H9 (cell line): ENCODE measurements at regions not wholly inside any gene's neighbourhood (a gene's known extent, or its start where the extent isn't known, plus 50 kb on each side); places are given as distances from the start of the nearest gene placed in this dataset.

Experiments
- DNase-seq: peaks from one replicate; pipeline ENCODE4 v3.0.0-alpha.2; 2017
- H2AFZ ChIP-seq: one replicate; pipeline ENCODE4 v1.6.1; 2013; ENCODE audit warnings: mild to moderate bottlenecking, low read length, control low read depth, moderate library complexity
- H2AK5ac ChIP-seq: 2 replicates; pipeline ENCODE4 v1.6.1; 2013; ENCODE audit warnings: low read length, control low read depth, mixed read lengths; ENCODE audit not compliant: insufficient read length
- H2BK120ac ChIP-seq: one replicate; pipeline ENCODE4 v1.6.1; 2013; ENCODE audit warnings: low read depth, mild to moderate bottlenecking, low read length, control low read depth, inconsistent platforms; ENCODE audit not compliant: poor library complexity, severe bottlenecking
- H2BK12ac ChIP-seq: 2 replicates; pipeline ENCODE4 v1.6.1; 2013; ENCODE audit warnings: low read length, control low read depth, mixed read lengths, low read depth; ENCODE audit not compliant: insufficient read length
- H2BK15ac ChIP-seq: 2 replicates; pipeline ENCODE4 v1.6.1; 2013; ENCODE audit warnings: low read depth, low read length, control low read depth
- H2BK20ac ChIP-seq: one replicate; pipeline ENCODE4 v1.6.1; 2013; ENCODE audit warnings: low read depth, mild to moderate bottlenecking, low read length, control low read depth, inconsistent platforms; ENCODE audit not compliant: poor library complexity, severe bottlenecking
- H2BK5ac ChIP-seq: 2 replicates; pipeline ENCODE4 v1.6.1; 2013; ENCODE audit warnings: low read length, control low read depth, mixed read lengths; ENCODE audit not compliant: insufficient read length
- H3K14ac ChIP-seq: 2 replicates; pipeline ENCODE4 v1.6.1; 2013; ENCODE audit warnings: low read length, control low read depth; ENCODE audit not compliant: insufficient read depth
- H3K18ac ChIP-seq: 2 replicates; pipeline ENCODE4 v1.6.1; 2013; ENCODE audit warnings: low read depth, mild to moderate bottlenecking, mixed read lengths, low read length, control low read depth; ENCODE audit not compliant: insufficient read length
- H3K23ac ChIP-seq: 2 replicates; pipeline ENCODE4 v1.6.1; 2013; ENCODE audit warnings: low read length, control low read depth, mixed read lengths, low read depth; ENCODE audit not compliant: insufficient read length
- H3K23me2 ChIP-seq: 2 replicates; pipeline ENCODE4 v1.6.1; 2013; ENCODE audit warnings: low read depth, mild to moderate bottlenecking, mixed read lengths, low read length, control low read depth; ENCODE audit not compliant: insufficient read length, poor library complexity, severe bottlenecking
- H3K27ac ChIP-seq: 2 replicates; pipeline ENCODE4 v1.5.1; 2013; ENCODE audit warnings: low read length, control low read depth, mixed read lengths, low read depth; ENCODE audit not compliant: insufficient read length
- H3K27me3 ChIP-seq: 2 replicates; pipeline ENCODE4 v1.6.1; 2013; ENCODE audit warnings: low read length, control low read depth, inconsistent platforms; ENCODE audit not compliant: insufficient read depth
- H3K4ac ChIP-seq: 2 replicates; pipeline ENCODE4 v1.6.1; 2013; ENCODE audit warnings: low read depth, mild to moderate bottlenecking, control low read depth, inconsistent platforms, low read length, moderate library complexity
- H3K4me1 ChIP-seq: 2 replicates; pipeline ENCODE4 v1.6.1; 2013; ENCODE audit warnings: low read length, control low read depth, inconsistent platforms; ENCODE audit not compliant: insufficient read depth
- H3K4me2 ChIP-seq: 2 replicates; pipeline ENCODE4 v1.6.1; 2013; ENCODE audit warnings: low read length, control low read depth, mixed read lengths; ENCODE audit not compliant: insufficient read length, insufficient read depth
- H3K56ac ChIP-seq: 2 replicates; pipeline ENCODE4 v1.6.1; 2013; ENCODE audit warnings: low read depth, mild to moderate bottlenecking, mixed read lengths, low read length, control low read depth; ENCODE audit not compliant: insufficient read length
- H3K79me1 ChIP-seq: 2 replicates; pipeline ENCODE4 v1.6.1; 2013; ENCODE audit warnings: low read depth, mild to moderate bottlenecking, moderate library complexity, low read length, control low read depth, inconsistent platforms; ENCODE audit not compliant: insufficient read depth, poor library complexity, severe bottlenecking
- H3K79me2 ChIP-seq: 2 replicates; pipeline ENCODE4 v1.6.1; 2013; ENCODE audit warnings: low read length, control low read depth, inconsistent platforms; ENCODE audit not compliant: insufficient read depth
- H3K9ac ChIP-seq: 2 replicates; pipeline ENCODE4 v1.6.1; 2013; ENCODE audit warnings: low read length, control low read depth, mixed read lengths; ENCODE audit not compliant: insufficient read length; ENCODE audit errors: extremely low read depth
- H3K9me3 ChIP-seq: one replicate; pipeline ENCODE4 v1.6.1; 2013; ENCODE audit warnings: low read depth, low read length, inconsistent platforms; ENCODE audit not compliant: control insufficient read depth
- H3T11ph ChIP-seq: one replicate; pipeline ENCODE4 v1.6.1; 2013; ENCODE audit warnings: mild to moderate bottlenecking, low read length, control low read depth, inconsistent platforms
- H4K20me1 ChIP-seq: one replicate; pipeline ENCODE4 v1.6.1; 2013; ENCODE audit not compliant: control insufficient read depth, insufficient read length, insufficient read depth
- H4K5ac ChIP-seq: 2 replicates; pipeline ENCODE4 v1.6.1; 2013; ENCODE audit warnings: low read depth, mild to moderate bottlenecking, mixed read lengths, low read length, control low read depth; ENCODE audit not compliant: insufficient read length
- H4K8ac ChIP-seq: replicated peaks from 2 replicates; pipeline ENCODE4 v1.6.1; 2013; ENCODE audit warnings: low read length, control low read depth, mixed read lengths, low read depth; ENCODE audit not compliant: insufficient read length
- H4K91ac ChIP-seq: 2 replicates; pipeline ENCODE4 v1.6.1; 2013; ENCODE audit warnings: low read depth, mild to moderate bottlenecking, moderate library complexity, mixed read lengths, low read length, control low read depth; ENCODE audit not compliant: insufficient read length
- H3K27ac Mint-ChIP-seq, 3 experiments: 2 replicates in 2 of 3; 3 replicates in 1 of 3; pipeline ENCODE4 v1.8.0; 2020 to 2021; ENCODE audit warnings: mixed read lengths in 3 of 3, mild to moderate bottlenecking in 1 of 3, moderate library complexity in 1 of 3
- H3K27me3 Mint-ChIP-seq: 2 replicates; pipeline ENCODE4 v1.8.0; 2021; ENCODE audit warnings: low read depth, mild to moderate bottlenecking, moderate library complexity, mixed read lengths
- H3K36me3 Mint-ChIP-seq, 3 experiments: 2 replicates in 2 of 3; 3 replicates in 1 of 3; pipeline ENCODE4 v1.8.0; 2020 to 2021; ENCODE audit warnings: low read depth in 3 of 3, mixed read lengths in 3 of 3; ENCODE audit not compliant: insufficient read depth in 1 of 3
- H3K4me1 Mint-ChIP-seq, 2 experiments: 2 replicates each; pipeline ENCODE4 v1.8.0; 2020; ENCODE audit warnings: mixed read lengths in 2 of 2
- H3K4me3 Mint-ChIP-seq, 2 experiments: 2 replicates in 1 of 2; 3 replicates in 1 of 2; pipeline ENCODE4 v1.8.0; 2020 to 2021; ENCODE audit warnings: mild to moderate bottlenecking in 2 of 2, mixed read lengths in 2 of 2, moderate library complexity in 1 of 2
- H3K9me3 Mint-ChIP-seq, 2 experiments: 2 replicates in 1 of 2; 3 replicates in 1 of 2; pipeline ENCODE4 v1.8.0; 2020; ENCODE audit warnings: mild to moderate bottlenecking in 2 of 2, mixed read lengths in 2 of 2, moderate library complexity in 1 of 2
- WGBS: extraction: QIAGEN DNeasy Blood & Tissue Kit; methylation state at CpG from one replicate; pipeline ENCODE4 v1.1.7; 2013; ENCODE audit warnings: missing lambda C conversion rate, low lambda C conversion rate, mixed read lengths; ENCODE audit not compliant: insufficient read length; ENCODE audit errors: extremely low coverage; 5-methylcytosine and 5-hydroxymethylcytosine counted together
- TF ChIP-seq, protein P1 (sequence below): fragments of 200-600 bp; sonication (generic); conservative IDR thresholded peaks from 3 replicates; pipeline ENCODE4 v1.8.0; 2021; ENCODE audit warnings: antibody characterized with exemption, mild to moderate bottlenecking

- Mint-ChIP-seq H3K36me3 (peaks cover 0 to 4% (median 0%) of the 10 kb centered on the region in 3 experiments; a peak in 3 of 7 replicates), H3K4me3 (no peak overlapping the region), H3K9me3 (peaks cover 4 to 8% of the 10 kb centered on the region in 2 experiments; a peak in 4 of 5 replicates), H3K4me1 (no peaks in the 10 kb centered on the region), H3K27ac (no peak overlapping the region), H3K27me3 (peaks cover 2% of the 10 kb centered on the region; the same call in 1 of the 2 replicates)
- Histone ChIP-seq H3K18ac (no peak overlapping the region), H2AFZ (no peak overlapping the region), H3K4ac (no peak overlapping the region), H4K5ac (no peak overlapping the region), H2BK15ac (no peak overlapping the region), H3K79me2 (no peaks in the 10 kb centered on the region), H4K20me1 (no peaks in the 10 kb centered on the region), H3K27ac (no peak overlapping the region), H3K14ac (no peak overlapping the region), H3K9me3 (no peaks in the 10 kb centered on the region), H2AK5ac (no peak overlapping the region), H2BK120ac (no peak overlapping the region), H4K91ac (no peak overlapping the region), H3K27me3 (no peaks in the 10 kb centered on the region), H3K4me1 (no peaks in the 10 kb centered on the region), H2BK12ac (no peak overlapping the region), H2BK20ac (no peak overlapping the region), H3K23me2 (no peaks in the 10 kb centered on the region), H3K4me2 (no peak overlapping the region), H3K56ac (no peak overlapping the region), H3K23ac (no peak overlapping the region), H3K9ac (no peak overlapping the region), H3K79me1 (no peaks in the 10 kb centered on the region), H4K8ac (no peak overlapping the region), H3T11ph (no peak overlapping the region), H2BK5ac (no peak overlapping the region)
- TF ChIP-seq, protein P1, sequence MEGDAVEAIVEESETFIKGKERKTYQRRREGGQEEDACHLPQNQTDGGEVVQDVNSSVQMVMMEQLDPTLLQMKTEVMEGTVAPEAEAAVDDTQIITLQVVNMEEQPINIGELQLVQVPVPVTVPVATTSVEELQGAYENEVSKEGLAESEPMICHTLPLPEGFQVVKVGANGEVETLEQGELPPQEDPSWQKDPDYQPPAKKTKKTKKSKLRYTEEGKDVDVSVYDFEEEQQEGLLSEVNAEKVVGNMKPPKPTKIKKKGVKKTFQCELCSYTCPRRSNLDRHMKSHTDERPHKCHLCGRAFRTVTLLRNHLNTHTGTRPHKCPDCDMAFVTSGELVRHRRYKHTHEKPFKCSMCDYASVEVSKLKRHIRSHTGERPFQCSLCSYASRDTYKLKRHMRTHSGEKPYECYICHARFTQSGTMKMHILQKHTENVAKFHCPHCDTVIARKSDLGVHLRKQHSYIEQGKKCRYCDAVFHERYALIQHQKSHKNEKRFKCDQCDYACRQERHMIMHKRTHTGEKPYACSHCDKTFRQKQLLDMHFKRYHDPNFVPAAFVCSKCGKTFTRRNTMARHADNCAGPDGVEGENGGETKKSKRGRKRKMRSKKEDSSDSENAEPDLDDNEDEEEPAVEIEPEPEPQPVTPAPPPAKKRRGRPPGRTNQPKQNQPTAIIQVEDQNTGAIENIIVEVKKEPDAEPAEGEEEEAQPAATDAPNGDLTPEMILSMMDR: no peak
- DNase-seq: no peak
- WGBS: no CpG with 5 or more reads among the region's 6 CpGs
Measured at GRCh38 chr3:35919160-35919559, 279.8 kb downstream of the ARPP21 start.
